Stimulated activated CD8-positive, alpha-beta memory T cell treated with anti-CD3 and anti-CD28 coated beads, Interleukin-2, amount 100 ng/mL, for 48 hours (primary cell): ENCODE measurements at regions not wholly inside any gene's neighbourhood (a gene's known extent, or its start where the extent isn't known, plus 50 kb on each side); places are given as distances from the start of the nearest gene placed in this dataset.

Experiments
- DNase-seq, 2 donors: peaks; one replicate each; pipeline ENCODE4 v3.0.0-alpha.2; 2020; ENCODE audit warnings: low read depth in 2 of 2

DNA sequence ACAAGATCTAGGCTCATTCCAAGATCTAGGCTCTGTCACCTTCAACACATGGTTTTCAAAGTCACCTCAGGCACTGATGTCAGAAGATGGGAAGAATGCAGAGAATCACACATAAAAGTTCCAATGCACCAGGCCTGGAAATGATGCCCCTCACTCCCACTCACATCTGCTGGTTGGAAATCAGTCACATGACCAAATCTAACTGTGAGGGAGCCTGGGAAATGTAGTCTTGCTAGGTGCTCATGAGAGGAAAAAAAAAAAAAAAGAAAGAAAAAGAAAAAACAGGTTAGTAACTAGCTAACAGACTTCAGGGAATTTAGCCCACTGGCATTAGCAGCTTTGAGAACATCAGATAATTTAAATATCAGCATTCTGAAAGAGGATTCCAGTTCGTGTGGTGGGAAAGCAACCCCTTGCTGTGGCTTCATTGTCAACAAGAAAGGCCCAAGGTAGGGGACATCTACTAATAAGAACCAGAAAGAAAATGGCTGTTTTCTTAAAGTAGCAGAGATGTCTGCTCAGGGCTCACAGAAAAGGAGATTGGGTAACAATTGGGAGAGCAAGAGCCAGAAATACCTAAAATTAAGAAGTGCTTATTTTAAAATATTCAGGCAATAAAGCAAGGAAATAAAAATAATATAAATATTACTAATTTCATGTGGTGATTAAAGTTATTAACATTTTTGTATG is 614.3 kb downstream of the ACTL7B start:
- DNase-seq, result no peak

DNA sequence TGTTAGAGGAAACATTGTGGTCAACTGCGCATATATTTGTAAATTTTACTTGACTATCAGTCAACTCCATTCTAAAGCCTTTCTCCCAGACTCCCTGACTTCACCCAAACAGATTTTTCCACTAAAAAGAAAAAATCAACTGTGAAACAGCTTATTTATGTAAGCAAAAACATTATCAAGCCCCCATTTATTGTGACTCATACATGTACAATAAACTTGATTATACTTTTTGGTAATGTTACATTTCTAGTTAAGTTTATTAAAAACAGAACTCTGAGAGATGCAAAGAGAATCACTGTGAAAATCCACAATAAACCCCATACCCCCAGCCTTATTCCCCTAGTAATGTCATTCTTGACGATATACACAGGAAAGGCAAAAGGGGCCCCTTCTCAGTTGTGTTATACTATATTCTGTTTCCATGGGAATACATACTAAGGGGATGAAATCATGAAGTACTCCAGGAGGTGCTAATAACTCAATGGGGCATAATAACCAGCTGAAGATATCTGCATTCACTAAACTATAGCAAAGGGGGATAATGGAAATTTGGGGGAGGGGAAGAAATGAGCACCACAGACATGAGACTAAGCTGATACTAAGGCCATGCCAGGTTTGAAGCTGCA is 616.0 kb downstream of the ACTL7B start:
- no peak for DNase-seq

DNA sequence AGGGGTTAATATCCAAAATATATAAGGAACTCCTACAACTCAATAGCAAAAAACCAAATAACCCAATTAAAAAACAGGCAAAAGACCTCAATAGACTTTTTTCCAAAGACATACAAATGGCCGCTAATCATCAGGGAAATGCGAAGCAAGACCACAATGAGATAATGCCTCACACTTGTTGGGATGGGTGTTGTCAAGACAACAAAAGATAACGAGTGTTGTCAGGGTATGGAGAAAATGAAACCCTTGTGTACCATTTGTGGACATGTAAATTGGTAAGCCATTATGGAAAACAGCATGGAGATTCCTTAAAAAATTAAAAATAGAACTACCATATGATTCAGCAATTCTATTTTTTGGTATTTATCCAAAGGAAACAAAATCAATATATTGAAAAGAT is 620.2 kb downstream of the ACTL7B start:
- no peak for DNase-seq

DNA sequence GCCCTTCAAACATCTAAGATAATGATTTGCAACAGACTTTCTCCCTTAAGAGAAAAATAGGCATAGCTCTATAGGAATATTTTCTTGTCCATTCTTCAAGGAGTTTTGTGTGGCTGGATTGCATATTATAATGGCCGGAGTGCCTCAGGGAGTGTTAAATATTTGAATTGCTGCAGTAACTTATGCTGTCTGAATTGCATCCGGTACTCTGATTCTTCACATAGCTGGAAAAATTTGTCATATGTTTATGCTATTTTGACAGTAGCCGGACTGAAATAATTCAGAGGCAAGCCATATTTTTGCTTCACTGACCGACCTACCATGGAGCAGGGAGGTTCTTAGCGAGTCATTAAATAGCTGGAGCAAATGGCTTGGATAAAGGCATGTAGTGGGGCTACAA is 621.0 kb downstream of the ACTL7B start:
- DNase-seq, result no peak

DNA sequence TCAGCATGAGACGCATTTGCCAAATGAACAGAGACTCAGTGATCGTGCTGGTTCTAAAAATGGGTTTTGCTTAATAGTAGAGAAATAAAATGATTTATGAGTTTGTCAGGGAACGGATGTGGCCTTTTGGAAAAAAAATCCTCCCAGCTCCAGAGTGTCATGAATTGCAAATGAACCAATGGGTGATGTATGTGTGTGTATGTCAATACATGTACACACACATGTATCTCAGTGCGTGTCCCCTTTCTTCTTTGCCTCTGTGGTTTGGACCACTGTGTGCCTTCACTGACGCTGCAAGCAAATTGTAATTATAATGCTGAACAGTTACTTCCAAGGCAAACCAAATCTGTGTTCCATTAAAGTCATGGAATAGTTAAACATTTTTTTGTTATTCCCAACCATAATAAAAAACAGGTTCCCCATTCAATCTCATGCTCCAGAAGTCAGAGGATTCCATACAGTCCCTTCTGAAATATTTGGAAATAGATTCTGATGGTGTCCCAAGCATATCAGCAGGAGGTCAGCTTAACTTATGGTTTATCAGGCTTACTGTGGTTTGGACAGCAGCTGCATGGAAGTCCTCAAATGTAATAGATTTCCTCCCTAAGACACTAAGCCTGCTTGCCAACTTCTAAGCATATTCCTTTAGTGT is 630.5 kb downstream of the ACTL7B start:
- DNase-seq, result no peak

DNA sequence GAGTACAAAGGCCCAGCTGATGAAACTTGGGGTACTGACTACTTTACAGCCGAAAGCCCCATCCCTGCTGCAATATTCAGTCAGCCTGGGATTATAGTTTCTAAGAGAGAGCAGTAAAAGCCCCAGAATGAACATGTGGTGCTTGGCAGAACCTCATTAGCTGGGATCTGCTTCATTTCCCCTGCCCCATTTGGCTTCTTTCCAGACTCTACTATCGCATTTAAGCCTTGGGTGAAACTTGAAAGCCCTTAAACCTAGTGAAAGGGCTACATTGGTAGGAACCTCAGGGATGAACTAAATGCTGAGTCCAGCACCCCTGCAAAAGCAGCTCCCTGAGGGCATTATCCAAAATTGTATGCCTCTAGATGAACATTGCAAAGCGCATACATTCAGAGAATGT is 631.1 kb downstream of the ACTL7B start:
- DNase-seq, result no peak

DNA sequence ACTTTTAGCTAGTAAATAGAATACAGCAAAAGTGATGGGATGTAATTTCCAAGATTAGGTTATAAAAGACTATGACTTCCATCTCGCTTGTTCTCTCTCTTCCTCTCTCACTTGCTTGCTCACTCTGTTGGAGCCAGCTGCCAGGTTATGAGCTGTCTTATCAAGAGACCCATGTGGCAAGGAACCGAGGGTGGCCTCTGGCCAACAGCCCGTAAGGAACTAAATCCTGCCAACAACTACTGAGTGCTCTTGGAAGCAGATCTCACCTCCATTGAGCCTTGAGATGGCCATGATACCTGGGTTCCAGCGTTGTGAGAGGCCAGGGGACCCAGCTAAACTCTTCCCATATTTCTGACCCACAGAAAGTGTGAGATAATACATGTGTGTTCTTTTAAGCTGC is 636.1 kb downstream of the ACTL7B start:
- DNase-seq, result no peak

DNA sequence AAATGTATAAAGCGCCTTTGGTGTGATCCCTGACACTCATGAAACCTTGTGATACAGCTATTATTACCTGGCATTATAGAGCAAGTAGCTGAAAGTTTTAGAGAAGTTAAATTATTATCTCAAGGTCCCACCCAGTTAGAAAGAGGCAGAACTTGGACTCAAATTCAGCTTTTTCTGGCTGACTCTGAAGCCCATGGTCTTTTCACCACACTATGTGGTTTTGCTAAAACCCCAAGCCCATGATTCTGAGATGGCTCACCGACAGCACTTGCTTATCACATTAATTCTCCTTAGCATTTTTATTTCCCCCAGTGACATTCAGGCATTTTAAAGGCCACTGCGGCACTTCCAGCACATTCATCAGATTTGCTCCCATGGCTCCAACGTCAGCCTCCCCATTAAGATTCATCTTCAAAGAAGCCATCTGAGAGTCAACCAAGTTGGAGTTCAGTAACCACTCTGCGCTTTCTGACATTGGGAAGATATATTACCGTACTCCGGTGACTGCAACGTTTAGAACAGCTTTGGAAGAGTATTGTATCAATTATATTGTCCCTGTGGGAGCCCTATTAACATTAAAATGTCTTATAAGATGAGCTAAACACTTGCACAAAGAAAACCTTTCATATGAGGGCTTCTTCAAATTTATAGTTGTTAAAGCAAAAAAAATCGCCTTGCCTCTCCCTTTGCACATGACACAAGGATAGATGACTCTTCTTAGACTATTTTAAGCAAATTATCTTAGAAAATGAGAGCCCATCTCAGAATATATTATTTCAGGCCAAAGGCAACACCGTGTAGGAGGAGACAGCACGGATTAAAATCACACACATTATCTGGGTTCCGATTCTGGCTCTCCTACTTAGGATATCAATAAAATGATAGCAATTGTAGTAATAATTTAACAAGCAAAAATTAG is 638.1 kb downstream of the ACTL7B start:
- no peak for DNase-seq

DNA sequence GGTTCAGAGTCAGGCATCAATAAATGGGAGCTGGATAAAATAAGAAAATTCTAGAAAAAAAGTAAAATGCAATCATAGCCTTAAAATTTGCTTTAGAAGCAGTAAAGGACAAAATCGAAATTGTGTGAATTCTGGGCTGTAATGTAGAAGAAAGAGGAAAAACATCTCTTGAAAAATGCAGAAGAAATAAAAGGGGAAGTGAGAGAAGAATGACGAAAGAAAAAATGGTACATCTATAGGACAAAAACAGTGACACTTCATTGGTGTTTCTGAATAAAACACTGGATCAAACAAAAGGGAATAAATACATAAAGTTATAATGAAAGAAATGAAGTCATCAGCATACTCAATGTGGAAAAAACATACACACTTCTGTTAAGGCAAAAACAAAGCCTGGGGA is 642.3 kb downstream of the ACTL7B start:
- DNase-seq, result no peak

DNA sequence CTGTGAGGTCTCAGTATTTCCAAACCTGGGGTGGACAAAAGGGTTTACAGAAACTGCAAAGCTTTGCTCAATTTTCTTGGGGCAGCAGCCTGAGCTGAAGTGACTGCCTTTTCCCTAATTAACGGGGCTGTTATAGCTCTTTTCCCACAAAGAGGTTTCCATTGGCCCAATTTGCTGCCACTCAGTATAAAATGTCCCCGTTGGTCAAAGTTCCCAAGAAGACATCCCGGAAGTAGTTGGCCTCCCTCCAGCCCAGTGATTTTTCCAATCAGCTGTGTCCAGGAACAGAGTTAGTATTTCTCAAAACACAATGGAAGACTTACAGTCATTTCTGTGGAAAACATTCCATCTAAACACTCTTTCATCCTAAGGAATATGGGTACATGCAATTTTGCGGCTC is 643.6 kb downstream of the ACTL7B start:
- no peak for DNase-seq

DNA sequence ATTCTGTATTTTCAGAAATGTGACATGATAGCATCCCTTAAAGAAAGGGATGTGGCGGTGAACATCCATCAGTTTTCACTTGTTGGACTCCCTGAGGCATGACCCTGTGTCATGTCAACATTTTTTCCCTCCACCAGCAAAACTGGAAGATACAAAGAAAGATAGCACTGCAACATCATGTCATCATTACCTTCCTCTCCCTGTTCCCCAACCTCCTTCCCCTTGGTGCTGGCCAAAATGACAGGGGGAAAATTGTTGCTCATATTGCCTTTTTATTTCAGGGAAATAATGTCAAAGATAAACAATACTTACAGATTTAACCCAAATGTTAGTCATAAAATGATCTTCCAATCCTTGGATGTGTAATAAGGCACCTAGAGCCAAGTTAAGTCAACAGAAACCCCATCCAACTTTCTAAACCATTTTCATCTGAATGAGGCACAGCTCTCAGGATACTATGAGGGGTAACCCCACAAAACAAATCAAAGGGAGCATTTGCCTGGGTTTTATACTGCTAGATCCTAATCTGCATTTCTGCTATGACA is 644.3 kb downstream of the ACTL7B start:
- no peak for DNase-seq

DNA sequence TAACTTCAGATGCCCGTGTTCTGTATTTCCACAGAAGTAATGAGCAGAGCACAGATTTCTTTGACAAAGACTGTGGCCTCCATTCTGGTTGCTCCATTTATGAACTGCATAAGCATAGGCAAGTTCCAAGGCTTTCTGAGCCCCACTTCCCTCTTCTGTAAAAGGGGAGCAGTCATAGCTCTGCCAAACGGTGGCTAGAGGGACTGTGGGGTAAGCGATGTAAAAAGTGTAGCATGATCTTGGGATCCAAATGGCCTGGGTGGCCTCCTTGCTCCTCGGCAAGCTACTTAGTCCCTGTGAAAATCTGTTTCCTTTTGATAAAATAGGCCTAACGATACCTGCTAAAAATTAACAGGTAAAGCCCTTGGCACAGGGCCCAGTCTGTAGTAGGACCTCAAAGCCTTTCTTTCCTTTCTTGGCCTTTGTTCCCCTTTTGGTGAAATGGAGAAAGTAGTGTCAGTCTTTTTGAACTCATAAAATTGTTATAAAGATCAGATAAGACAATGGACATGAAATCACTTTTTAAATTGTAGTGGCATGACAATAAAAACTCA is 646.6 kb downstream of the ACTL7B start:
- DNase-seq, result no peak

DNA sequence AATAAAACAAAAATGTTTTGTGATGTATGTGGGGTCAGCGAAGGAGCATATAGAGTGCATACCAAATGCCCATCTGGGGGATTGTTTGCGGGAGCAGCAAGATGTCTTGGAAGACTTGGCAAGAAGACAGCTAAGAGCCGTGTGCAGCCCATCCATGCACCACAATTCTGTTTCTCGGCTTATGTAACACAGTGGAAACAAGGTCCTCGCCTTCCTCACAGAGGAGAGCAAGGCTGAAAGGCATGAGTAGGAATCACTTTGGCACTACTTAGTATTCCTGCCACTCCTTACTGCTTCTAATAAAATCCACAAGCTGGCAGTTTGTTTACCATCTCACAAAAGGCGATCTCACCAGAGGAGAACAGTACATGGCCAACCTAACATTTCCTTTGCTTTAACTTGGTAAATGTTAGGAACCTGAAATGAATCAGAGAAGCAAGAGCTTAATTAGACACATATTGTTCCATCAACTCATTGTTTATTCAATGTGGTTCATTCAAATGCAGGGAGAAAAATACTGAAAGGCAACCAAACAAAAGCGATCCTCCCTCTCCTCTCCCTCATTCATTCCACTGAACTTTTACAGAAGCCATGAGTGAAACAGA is 648.1 kb downstream of the ACTL7B start:
- DNase-seq, result no peak

DNA sequence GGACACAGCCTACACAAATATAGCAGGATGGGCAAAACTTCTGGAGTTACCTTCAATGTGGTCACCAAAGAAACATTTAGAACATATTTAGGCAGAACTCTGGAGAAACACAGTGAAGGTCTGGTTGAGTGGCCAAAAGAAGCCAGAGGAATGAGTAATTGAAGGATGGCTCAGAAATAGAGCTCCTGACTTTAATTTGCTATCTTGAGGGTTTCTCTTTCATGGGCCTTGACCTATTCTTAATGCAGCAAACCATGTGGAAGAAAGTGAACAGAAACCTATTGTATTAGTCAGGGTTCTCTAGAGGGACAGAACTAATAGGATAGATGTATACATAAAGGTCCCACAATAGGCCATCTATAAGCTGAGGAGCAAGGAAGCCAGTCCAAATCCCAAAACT is 650.5 kb downstream of the ACTL7B start:
- no peak for DNase-seq

DNA sequence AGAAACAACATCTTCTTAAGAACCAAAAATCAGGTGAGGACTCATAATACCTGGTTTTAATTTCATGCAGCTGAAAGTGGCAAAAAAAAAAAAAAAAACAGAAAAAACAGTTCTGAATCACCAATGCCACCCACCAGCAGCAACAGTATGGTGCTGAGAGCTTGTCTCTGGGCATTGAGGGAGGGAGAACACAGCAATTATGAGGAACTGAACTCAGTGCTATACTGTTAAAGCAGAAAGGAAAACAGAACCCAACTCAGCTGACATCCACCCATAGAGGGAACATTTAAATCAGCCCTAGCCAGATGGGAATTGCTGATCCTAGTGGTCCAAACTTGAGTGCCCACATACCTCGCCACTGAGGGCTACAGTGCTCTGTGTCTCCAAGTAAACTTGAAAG is 657.9 kb downstream of the ACTL7B start:
- no peak for DNase-seq

DNA sequence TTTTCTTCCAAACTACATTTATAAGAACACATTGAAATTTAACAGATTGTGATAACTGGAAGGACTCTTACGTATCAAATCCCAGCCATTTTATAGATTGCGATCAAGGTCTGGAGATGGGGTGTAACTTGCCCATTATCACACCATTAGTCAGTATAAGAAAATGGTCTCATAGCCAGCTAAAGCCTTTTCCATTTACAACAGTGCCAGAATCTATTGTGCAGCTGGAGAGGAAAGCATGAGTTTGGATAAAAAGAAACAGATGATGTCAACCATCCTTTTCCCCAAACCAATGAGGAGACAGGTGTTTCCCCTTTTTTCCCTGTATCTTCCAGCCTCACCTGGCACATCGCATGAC is 658.8 kb downstream of the ACTL7B start:
- no peak for DNase-seq

DNA sequence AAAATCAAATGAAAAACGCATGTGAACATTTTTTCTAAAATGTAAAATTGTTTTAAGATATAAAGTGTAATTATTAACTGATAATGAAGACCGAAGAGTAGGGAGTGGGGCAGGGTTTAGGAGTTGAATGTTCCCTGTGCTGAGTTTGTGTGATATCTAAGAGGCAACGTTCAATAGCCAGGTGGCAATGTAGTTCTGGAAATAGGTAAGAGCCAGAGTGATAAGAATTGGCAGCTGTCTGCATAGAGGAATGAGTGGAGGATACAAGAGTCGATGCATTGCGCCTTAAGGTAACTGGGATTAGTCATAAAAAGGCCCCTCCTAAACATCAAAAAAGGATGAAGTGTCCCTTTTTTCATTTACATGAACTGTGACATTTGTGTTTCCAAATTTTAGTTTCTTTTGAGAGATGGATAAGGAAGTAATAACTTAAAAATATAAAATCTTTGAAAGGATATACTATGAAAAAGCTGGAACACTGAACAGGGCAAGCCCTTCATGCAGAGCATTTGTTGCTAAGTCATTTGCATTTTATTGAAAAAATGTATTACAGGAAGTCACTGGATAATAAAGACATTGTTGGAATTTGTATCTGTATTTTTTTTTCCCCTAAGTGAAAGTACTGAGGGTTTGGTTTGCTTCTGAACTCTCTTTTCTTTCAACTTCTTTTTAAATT is 659.3 kb downstream of the ACTL7B start:
- DNase-seq, result no peak

DNA sequence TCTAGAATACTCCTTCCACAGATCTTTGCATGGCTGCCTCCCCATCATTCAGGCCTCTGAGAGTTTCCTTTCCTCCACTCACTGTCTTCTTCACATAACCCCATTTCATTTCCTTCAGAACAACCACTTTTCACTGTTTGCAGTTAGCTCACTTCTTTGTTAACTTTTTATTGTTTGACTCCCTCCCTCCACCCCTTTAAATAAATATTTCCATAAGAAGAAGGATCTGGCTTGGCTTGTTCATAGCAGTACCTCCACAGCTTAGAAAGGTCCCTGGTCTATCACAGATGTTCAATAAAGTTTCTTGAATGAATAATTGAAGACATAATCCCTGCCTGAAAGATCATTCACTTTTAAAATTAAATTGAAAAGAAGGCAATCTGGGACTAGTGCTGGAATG is 661.6 kb downstream of the ACTL7B start:
- no peak for DNase-seq

DNA sequence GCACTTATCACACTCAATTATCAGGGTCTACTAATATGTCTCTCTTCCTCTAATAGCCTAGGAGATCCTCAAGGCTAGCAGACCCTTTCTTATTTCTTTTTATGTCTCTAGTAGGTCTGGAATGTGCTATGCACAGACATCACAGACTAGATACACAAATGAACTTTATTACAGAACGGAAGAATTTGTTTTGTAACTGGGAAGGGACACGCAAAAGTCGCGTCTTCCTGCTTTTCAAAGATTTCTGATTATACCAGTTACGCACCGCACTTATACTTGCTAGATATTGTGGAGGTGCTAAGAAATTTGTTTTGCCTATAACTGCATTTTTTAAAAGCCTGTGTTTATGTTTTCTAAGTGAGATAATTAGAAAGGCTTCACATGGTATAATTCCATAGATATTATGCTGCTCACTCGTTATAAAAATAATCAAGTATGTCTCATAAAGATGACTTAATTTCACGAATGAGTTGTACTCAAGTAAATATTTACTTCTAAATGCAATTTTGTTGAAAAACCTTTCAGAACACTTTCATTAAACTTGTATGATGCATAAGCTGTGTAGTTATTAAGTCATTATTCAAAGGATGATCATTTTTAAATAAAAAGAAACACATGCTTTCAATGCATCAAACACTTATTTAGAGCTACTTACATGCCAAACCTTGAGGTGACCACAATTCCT is 662.6 kb downstream of the ACTL7B start:
- DNase-seq, result no peak

DNA sequence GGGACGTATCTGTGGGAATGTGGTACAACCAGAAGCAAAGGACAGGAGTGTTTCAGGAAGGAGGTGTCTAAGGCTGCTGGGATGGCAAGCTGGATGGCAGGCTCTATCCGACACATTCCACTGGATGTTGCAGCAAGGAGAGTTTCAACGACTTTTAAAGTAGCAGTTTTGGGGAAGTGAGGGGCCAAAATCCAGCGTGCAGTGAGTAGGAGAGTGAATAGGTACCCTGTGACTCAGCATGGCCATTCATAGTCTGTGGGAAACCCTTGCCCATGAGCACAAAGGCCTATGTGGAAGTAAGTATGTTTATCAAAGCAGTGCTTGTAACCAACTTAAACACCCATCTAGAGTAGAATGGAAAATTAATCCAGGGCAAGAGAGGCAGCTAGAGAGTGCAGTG is 664.7 kb downstream of the ACTL7B start:
- no peak for DNase-seq
